ENCODE measurements at regions not wholly inside any gene's neighbourhood (a gene's known extent, or its start where the extent isn't known, plus 50 kb on each side); places are given as distances from the start of the nearest gene placed in this dataset.

- TF ChIP-seq EZH2 (optimal IDR thresholded peaks at IDR 0.05; ENCODE audit: low read depth, low read length) (no peak), CTCF (IDR thresholded peaks at IDR 0.05; ENCODE audit: low read length) (no peak)
Observed at GRCh38 chr2:7706791-7707190, 789.6 kb downstream of the RNF144A start.
